NCI-H1694 (cell line): ENCODE measurements at regions not wholly inside any gene's neighbourhood (a gene's known extent, or its start where the extent isn't known, plus 50 kb on each side); places are given as distances from the start of the nearest gene placed in this dataset.
"Not testable (repeated sequence)": the region's sequence is repeated elsewhere in the genome, so short reads cannot be mapped to it uniquely, and the experiment has no call there.

Experiments used
- DNase-seq: peaks from one replicate; lab custom pipeline; 2025; lab: John Stamatoyannopoulos, UW

GRCh38 chr4:60884587-60884986 lies 315.5 kb upstream of the ADGRL3 start:
- no peak for DNase-seq

GRCh38 chr4:60885011-60885410 lies 315.1 kb upstream of the ADGRL3 start:
- no peak for DNase-seq

GRCh38 chr4:60890743-60891142 lies 309.4 kb upstream of the ADGRL3 start:
- no peak for DNase-seq

GRCh38 chr4:60891947-60892346 lies 308.2 kb upstream of the ADGRL3 start:
- DNase-seq, result no peak

GRCh38 chr4:60897415-60897814 lies 302.7 kb upstream of the ADGRL3 start:
- DNase-seq, result no peak

DNA sequence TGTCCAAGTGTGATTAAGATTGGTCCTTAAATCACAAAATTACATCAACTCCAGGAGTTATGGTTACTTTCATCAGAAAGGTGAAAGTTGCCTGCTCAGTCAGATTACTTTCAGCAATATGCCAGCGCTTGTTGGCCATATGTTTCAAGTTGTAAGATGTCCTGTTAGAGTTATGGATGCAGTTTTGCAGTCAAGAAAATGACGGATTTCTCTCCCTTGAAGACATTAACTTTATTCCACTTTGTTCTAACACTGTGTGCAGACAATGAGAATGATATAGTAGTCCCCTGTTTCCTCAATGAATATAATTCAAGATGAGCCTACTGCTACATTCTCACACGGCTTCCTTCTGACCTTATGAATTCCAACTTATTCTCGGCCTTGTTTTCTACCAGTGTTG lies 295.0 kb upstream of the ADGRL3 start:
- no peak for DNase-seq

DNA sequence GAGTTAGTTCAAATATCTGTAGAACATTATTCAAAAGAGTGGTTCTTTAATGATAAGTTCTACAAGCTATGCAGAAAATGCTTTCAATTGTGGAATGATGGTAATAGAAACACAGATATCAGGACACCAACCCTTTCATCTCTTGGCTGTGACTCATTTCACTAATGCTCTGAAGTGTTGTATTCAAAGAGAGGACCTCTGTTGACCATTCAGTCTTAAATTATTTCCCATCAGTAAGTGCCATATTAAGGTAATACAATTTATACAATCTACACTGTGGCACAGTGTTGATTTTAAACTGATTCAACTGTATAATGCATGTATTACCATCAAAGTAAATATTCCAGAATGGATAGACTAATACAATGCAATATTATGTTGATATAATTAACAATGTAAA lies 289.0 kb upstream of the ADGRL3 start:
- DNase-seq, result no peak

- no peak for DNase-seq
These were observed 287.1 kb upstream of the ADGRL3 start for GRCh38 chr4:60913002-60913401.

DNA sequence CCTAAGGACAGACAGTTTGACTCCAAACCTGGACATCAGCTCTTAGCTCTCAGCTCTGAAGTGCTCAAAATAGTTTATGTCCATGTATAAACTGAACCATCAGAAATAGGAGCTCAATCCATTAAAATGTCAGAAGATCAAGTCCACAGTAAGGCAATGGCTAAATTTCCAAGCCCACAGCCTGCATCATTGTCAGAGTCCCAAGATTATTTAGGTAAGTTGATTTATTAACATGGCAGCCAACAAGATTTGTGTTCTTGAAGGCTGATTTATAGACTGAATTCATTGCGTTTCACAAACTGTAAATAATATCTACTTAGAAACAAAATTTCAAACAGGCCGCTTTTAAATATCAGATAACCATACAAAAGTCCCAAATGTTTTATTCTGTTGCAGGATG lies 286.5 kb upstream of the ADGRL3 start:
- no peak for DNase-seq

DNA sequence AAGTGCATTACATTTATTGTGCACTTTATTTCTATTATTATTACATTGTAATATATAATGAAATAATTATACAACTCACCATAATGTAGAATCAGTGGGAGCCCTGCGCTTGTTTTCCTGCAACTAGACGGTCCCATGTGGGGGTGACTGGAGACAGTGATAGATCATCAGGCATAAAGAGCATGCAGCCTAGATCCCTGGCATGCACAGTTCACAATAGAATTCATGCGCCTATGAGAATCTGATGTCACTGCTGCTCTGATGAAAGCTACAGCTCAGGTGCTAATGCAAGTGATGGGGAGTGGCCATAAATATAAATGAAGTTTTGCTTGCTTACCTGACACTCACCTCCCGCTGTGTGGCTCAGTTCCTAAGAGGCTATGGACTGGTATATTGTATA lies 278.4 kb upstream of the ADGRL3 start:
- DNase-seq, result not testable (repeated sequence)

GRCh38 chr4:60923075-60923474 lies 277.1 kb upstream of the ADGRL3 start:
- DNase-seq, result no peak

DNA sequence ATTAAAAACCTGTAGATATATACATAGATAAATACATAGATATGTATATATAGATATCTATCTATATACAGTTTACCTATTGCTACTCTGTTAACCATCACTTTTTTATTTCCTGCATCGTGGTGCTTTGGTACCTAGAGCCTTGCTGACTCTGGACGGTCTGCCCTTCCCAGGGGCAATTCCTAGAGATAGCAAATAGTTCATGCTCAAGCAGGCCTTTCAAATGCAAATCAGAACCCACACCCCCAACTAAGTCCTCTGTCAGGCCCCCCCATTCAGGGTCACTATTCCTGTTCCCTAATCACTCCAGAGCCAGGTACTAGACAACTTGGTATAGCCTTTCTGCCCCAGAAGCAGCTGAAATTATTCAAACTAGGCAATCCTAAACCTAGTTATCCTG lies 273.5 kb upstream of the ADGRL3 start:
- DNase-seq, result no peak

GRCh38 chr4:60930866-60931265 lies 269.3 kb upstream of the ADGRL3 start:
- DNase-seq, result no peak

DNA sequence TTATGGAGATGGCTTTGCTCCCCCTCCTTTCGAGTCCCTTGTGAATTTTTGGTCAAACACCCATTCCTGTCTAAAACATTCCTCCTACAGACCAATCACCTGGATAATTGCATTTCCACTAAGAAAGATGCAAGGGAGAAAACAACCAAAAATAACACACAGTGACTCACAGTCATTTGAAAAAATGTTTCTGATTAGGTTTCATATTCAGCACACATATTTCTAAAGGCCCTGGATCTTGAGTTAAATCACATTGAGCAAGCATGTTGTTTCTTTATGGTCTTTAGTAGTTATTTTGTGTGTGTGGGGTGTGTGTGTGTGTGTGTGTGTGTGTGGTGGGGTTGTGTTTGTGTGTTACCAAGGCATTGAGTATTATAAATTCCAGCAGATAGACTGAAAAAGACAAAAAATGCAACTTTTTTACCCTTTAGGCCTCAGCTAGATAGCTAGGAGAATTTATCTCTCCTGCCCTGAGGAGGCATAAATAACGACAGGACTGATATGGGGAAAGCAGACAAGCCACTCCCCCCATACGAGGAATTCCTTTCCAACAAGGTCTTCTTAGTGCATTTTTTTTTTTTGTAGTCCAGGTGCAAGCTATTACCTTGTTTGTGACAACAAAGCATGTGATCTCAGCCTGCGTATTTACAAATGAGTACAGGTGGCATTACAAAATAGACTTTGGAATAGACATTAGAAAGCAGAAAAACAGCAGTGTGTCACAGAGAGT lies 265.4 kb upstream of the ADGRL3 start:
- DNase-seq, result no peak

DNA sequence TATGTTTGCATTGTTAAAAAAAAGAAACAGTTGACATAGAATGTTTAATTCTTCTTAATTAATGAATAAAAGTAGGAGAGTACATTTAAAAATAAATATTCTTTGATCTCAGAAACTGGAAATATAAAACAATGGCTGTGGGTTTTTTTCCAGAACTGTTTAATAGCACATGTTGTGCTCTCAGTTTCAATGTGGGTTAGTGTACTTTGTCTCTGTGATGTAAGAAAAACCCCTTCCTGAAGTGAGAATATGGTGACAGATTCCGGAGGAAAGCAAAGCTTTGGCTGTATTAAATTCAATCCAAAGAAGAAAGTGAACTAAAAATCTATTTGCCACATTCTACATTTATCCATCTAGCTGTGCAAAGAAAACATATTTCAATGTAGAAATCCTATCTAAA lies 261.9 kb upstream of the ADGRL3 start:
- no peak for DNase-seq

DNA sequence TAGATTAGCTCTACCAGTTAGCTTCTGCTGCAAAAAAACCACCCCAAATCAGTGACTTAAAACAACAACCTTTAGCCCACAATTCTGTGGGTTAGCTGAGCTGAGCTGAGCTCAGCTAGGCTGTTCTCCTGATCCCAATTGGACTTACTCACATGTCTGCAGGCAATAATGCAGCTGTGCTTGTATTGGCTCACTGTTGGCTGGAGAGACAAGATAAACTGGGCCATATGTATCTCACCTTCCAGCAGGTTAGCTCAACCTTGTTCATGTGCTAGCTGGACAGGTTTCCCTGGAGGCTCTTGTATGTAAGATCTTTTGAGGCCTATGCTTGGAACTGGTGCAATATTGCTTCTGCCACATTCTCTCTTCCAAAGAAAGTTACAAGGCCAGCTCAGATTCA lies 261.5 kb upstream of the ADGRL3 start:
- no peak for DNase-seq

- DNase-seq, result no peak
These were observed 256.1 kb upstream of the ADGRL3 start for GRCh38 chr4:60944060-60944459.

DNA sequence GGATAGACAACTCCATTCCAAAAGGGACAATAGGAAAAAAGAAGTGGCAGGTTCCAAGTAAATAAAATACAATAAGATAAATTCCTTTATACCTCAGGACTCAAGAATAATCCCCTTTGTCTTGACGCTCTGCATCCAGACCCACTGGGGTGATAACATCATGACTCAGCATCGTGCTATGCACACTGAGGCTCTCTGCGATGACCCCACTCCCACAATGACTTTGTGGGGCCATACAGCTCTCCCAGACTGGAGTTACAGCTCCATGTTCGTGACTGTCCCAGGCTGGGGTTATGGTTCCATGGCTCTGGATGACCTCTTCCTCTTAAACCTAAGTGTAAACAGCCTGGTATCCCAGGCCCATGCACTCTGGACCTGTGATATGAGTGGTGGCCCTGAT lies 254.5 kb upstream of the ADGRL3 start:
- no peak for DNase-seq

GRCh38 chr4:60948008-60948407 lies 252.1 kb upstream of the ADGRL3 start:
- no peak for DNase-seq

GRCh38 chr4:60952921-60953320 lies 247.2 kb upstream of the ADGRL3 start:
- no peak for DNase-seq

DNA sequence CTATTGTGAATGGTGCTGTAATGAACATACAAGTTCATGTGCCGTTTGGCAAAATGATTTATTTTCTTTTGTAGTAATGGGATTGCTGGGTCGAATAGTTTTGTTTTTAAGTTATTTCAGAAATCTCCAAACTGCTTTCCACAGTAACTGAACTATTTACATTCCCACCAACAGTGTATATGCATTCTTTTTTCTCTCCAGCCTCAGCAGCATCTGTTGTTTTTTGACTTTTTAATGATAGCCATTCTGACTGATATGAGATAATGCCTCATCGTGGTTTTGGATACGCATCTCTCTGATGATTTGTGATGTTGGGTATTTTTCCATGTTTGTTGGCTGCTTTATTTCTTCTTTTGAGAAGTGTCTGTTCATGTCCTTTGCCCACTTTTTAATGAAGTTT lies 246.3 kb upstream of the ADGRL3 start:
- no peak for DNase-seq

GRCh38 chr4:60962286-60962685 lies 237.8 kb upstream of the ADGRL3 start:
- no peak for DNase-seq

DNA sequence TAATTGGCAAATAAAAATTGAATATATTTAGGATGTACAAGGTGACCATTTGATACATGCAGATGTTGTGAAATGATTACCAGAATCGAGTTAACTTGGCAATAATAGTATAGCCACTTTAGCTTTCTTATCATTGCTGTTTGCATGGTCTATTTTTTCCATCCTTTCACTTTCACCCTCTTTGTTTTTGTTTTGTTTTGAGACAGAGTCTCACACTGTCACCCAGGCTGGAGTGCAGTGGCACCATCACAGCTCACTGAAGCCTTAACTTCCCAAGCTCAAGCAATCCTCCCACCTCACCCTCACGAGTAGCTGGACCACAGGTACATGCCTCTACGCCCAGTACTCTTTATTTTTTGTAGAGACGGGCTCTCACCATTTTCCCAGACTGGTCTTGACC lies 218.6 kb upstream of the ADGRL3 start:
- DNase-seq, result no peak

DNA sequence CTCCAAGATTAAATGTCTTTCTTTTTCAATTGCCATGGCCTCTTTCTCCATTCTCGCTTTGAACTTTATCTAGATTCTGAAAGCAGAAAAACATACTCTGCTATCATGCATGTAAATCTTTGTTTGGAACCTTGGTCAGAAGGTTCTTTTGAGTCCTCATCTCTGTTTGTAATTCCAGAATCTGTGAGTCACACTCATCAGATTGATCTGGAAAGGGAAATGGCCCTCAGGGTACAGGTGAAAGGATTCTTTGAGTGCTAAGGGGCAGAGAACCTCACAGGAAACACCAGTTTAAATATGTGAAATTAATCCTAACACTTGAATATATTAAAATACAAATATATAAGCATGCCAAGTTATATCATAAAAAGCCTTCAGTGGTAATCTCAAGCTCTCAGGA lies 211.0 kb upstream of the ADGRL3 start:
- no peak for DNase-seq

DNA sequence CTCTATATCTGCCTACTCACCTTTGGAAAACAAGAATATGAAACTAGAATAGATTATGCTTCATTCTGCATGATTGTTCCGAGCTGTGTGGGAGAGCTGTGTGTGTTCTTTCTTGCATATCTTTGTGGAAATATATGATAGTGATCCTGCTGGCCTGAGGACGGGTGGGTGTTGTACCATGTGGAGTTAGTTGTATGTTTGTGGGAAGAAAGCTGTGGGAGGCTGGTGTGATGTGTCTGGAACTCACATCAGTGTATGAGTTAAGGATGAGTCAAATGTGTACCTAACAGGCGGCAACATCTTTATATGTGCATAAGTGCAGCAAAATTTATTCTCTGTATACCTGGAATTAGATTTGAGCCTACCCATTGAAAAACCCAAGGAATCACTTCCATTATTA lies 208.1 kb upstream of the ADGRL3 start:
- DNase-seq, result no peak
